Keratinocyte (primary cell): ENCODE measurements at regions not wholly inside any gene's neighbourhood (a gene's known extent, or its start where the extent isn't known, plus 50 kb on each side); places are given as distances from the start of the nearest gene placed in this dataset.

Experiments
- CTCF ChIP-seq, 3 experiments: IDR thresholded peaks in 1 of 3; conservative IDR thresholded peaks in 1 of 3; optimal IDR thresholded peaks in 1 of 3; 2 replicates in 2 of 3; 3 replicates in 1 of 3; pipeline versions ENCODE3 to v1.5.1; 2011; ENCODE audit warnings: low read length in 3 of 3, mild to moderate bottlenecking in 3 of 3, moderate library complexity in 2 of 3, control low read depth in 1 of 3, inconsistent platforms in 1 of 3; ENCODE audit not compliant: insufficient read depth in 2 of 3; ENCODE audit errors: extremely low read depth in 1 of 3
- EZH2 ChIP-seq: IDR thresholded peaks from one replicate; pipeline ENCODE4 v1.6.1; 2012; ENCODE audit warnings: inconsistent platforms, mild to moderate bottlenecking, low read length, moderate library complexity

GRCh38 chr22:48370508-48371325, 1457.0 kb downstream of the BRD1 start:
- TF ChIP-seq CTCF (optimal IDR thresholded peaks at IDR 0.05 in 1 of 3, IDR thresholded peaks at IDR 0.05 in 1 of 3, conservative IDR thresholded peaks at IDR 0.05 in 1 of 3; ENCODE audit: extremely low read depth in 1 of 3, insufficient read depth in 2 of 3, low read length in 3 of 3) = no peak
- TF ChIP-seq EZH2 = no peak
